DND-41 (cell line): ENCODE measurements at regions not wholly inside any gene's neighbourhood (a gene's known extent, or its start where the extent isn't known, plus 50 kb on each side); places are given as distances from the start of the nearest gene placed in this dataset.

ENCODE experiments used
- EZH2 ChIP-seq: IDR thresholded peaks from 3 replicates; pipeline ENCODE4 v1.6.1; 2012; ENCODE audit warnings: borderline replicate concordance, low read depth, mild to moderate bottlenecking, moderate library complexity, low read length, inconsistent platforms; ENCODE audit not compliant: severe bottlenecking
- TF ChIP-seq, protein P1 (sequence below): IDR thresholded peaks from 2 replicates; pipeline ENCODE4 v1.5.1; 2012; ENCODE audit warnings: borderline replicate concordance, low read length, moderate library complexity, mild to moderate bottlenecking; ENCODE audit not compliant: poor library complexity, severe bottlenecking; ENCODE audit errors: extremely low read depth

DNA sequence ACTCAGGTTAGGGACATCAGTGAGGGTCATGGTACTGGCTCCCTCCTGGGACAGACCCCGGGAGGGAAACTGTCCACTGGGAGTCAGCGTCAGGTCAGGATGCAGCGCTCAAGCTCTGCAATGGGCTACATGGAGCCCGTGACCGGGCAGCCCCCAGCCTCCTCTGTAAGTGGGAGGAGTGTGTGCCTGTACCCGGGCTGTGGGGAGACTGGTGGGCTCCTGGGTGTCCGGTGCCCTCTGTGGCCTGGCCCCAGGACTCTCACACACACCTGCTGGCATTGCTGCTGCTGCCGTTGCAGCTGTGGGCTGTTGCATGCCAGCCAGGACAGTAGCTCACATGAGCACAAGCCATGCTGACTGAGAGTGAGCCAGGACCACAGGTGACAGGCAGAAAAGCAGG, 630.3 kb downstream of the TBC1D22A start:
- TF ChIP-seq, protein P1, sequence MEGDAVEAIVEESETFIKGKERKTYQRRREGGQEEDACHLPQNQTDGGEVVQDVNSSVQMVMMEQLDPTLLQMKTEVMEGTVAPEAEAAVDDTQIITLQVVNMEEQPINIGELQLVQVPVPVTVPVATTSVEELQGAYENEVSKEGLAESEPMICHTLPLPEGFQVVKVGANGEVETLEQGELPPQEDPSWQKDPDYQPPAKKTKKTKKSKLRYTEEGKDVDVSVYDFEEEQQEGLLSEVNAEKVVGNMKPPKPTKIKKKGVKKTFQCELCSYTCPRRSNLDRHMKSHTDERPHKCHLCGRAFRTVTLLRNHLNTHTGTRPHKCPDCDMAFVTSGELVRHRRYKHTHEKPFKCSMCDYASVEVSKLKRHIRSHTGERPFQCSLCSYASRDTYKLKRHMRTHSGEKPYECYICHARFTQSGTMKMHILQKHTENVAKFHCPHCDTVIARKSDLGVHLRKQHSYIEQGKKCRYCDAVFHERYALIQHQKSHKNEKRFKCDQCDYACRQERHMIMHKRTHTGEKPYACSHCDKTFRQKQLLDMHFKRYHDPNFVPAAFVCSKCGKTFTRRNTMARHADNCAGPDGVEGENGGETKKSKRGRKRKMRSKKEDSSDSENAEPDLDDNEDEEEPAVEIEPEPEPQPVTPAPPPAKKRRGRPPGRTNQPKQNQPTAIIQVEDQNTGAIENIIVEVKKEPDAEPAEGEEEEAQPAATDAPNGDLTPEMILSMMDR = no peak
- TF ChIP-seq EZH2 = no peak
